ENCODE measurements at regions not wholly inside any gene's neighbourhood (a gene's known extent, or its start where the extent isn't known, plus 50 kb on each side); places are given as distances from the start of the nearest gene placed in this dataset.
"Not testable (repeated sequence)": the region's sequence is repeated elsewhere in the genome, so short reads cannot be mapped to it uniquely, and the experiment has no call there.

DNA sequence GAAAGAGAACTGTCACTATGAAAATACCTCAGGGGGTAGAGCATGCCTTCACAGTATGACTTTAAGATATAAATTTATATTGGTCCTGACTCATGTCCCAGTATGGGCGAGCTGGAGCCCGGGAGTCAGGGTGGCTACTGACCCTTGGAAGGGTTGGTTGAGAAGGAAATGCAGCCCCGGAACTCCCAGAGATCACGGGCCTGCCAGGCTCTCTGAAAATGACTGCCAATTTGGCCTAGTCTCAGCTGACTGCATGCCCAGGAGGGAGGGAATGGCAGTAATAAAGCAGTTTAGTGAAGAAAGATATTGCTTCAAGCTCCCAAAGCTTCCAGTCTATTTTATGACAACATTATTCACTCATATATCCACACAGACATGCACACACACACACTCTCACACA, 299.0 kb downstream of the NR2F2 start:
- no peak for DNase-seq (ENCODE audit: low spot score)
- TF ChIP-seq, protein P1, sequence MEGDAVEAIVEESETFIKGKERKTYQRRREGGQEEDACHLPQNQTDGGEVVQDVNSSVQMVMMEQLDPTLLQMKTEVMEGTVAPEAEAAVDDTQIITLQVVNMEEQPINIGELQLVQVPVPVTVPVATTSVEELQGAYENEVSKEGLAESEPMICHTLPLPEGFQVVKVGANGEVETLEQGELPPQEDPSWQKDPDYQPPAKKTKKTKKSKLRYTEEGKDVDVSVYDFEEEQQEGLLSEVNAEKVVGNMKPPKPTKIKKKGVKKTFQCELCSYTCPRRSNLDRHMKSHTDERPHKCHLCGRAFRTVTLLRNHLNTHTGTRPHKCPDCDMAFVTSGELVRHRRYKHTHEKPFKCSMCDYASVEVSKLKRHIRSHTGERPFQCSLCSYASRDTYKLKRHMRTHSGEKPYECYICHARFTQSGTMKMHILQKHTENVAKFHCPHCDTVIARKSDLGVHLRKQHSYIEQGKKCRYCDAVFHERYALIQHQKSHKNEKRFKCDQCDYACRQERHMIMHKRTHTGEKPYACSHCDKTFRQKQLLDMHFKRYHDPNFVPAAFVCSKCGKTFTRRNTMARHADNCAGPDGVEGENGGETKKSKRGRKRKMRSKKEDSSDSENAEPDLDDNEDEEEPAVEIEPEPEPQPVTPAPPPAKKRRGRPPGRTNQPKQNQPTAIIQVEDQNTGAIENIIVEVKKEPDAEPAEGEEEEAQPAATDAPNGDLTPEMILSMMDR (IDR thresholded peaks at IDR 0.05): no peak
- no peaks in the 10 kb centered on the region for H3K36me3 ChIP-seq
- H3K4me1 ChIP-seq: peaks cover 0 to 22% of the 10 kb centered on the region in 2 donors
- H3K27me3 ChIP-seq: no peaks in the 10 kb centered on the region
- H3K27ac ChIP-seq: peak overlapping the region in 1 of 2 donors; percentile 23
- no peak overlapping the region for H3K4me3 ChIP-seq
- H3K9me3 ChIP-seq: no peaks in the 10 kb centered on the region

DNA sequence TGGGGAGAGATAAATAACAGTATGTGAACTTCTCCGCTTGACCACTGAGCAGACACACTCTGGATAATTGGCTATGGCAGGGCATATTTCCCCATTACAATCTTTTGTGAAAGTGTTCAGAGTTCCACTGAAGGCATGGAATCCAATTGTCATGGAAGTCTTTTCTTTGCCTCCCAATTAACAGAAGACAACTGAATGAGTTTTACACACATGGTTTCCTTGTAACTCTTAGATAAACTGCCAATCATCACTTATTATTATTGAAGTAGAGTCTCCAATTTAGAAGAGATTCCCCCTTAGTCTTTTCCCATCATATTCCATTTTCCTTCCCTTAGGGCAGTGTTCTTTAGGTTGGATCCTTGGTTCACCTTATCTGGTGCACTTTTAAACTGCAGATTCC, 308.3 kb downstream of the NR2F2 start:
- Histone ChIP-seq H3K27me3 (no peaks in the 10 kb centered on the region), H3K4me3 (no peak overlapping the region), H3K27ac (no peak overlapping the region), H3K4me1 (no peaks in the 10 kb centered on the region), H3K9me3 (no peaks in the 10 kb centered on the region), H3K36me3 (no peaks in the 10 kb centered on the region)
- TF ChIP-seq, protein P1 (IDR thresholded peaks at IDR 0.05): no peak
- DNase-seq (ENCODE audit: low spot score): no peak

DNA sequence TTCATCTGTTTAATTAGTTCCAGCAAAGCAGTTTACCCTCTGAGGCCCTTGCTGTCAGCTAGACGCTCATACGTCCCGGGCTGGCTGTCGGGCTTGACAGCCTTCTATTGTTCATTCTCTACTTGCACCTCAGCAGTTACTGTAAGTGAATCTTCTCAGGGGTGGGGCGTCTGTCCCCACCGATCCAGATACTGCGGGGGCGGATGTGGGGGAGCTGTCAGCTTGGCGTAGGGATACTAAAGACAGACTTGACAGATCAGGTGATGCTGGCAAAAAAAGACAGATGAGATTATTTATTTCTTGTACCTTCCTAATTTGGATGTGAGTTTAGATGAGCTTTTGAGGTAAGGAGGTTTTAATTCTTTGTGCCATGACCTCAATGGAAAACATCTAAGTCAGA, 315.3 kb downstream of the NR2F2 start:
- DNase-seq (ENCODE audit: low spot score): no peak
- Histone ChIP-seq H3K27ac (no peak overlapping the region), H3K27me3 (no peaks in the 10 kb centered on the region), H3K4me1 (no peaks in the 10 kb centered on the region), H3K36me3 (no peaks in the 10 kb centered on the region), H3K4me3 (no peak overlapping the region), H3K9me3 (no peaks in the 10 kb centered on the region)
- TF ChIP-seq, protein P1 (IDR thresholded peaks at IDR 0.05): no peak

DNA sequence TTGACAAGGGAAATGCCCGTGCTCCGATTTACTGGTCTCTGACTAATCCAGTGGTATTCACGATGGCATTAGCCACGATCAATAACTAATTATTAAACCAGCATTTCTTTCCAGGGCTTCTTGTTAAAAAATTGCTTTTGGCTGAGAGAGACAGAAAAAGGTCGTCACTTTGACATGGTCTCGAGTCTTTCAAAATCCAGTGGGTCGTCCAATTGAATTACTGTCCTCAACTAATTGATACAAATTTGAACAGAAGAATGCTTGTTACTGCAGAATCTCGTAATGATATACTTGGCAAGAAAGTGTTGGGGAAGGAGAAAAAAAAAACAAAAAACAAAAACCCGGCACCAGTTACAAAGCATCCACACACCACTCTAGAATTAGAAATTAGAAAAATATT, 318.4 kb downstream of the NR2F2 start:
- TF ChIP-seq, protein P1 (IDR thresholded peaks at IDR 0.05): no peak
- no peaks in the 10 kb centered on the region for H3K9me3 ChIP-seq
- H3K4me1 ChIP-seq: no peaks in the 10 kb centered on the region
- no peak for DNase-seq (ENCODE audit: low spot score)
- no peak overlapping the region for H3K27ac ChIP-seq
- H3K36me3 ChIP-seq: no peaks in the 10 kb centered on the region
- no peak overlapping the region for H3K4me3 ChIP-seq
- no peaks in the 10 kb centered on the region for H3K27me3 ChIP-seq

DNA sequence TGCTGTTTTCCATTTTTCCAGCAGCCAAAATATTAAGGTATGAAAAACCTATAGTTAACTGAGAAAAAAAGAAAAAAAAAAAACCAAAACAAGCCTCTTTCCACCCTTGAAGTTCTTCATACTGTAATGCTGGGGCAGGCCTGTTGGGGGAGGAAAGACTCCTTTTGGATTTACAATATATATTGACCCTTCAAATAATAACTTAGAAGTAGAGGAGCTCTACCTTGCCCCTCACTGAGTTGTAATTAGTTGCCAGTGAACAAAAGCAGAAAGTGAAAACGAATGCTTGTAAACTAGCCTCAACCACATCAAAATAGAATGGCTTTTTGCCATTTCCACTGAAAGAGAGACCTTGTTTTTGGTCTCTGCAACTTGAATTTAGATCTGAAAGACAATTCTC, 326.6 kb downstream of the NR2F2 start:
- no peaks in the 10 kb centered on the region for H3K27me3 ChIP-seq
- no peak for DNase-seq (ENCODE audit: low spot score)
- H3K4me1 ChIP-seq: no peaks in the 10 kb centered on the region
- H3K27ac ChIP-seq: no peak overlapping the region
- no peaks in the 10 kb centered on the region for H3K36me3 ChIP-seq
- no peaks in the 10 kb centered on the region for H3K9me3 ChIP-seq
- no peak overlapping the region for H3K4me3 ChIP-seq
- TF ChIP-seq, protein P1 (IDR thresholded peaks at IDR 0.05): no peak

DNA sequence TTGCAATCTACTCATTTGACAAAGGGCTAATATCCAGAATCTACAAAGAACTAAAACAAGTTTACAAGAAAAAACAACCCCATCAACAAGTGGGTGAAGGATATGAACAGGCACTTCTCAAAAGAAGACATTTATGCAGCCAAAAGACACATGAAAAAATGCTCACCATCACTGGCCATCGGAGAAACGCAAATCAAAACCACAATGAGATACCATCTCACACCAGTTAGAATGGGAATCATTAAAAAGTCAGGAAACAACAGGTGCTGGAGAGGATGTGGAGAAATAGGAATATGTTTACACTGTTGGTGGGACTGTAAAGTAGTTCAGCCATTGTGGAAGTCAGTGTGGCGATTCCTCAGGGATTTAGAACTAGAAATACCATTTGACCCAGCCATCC, 336.5 kb downstream of the NR2F2 start:
- not testable (repeated sequence) for H3K4me1 ChIP-seq; H3K9me3 ChIP-seq; H3K36me3 ChIP-seq; H3K27ac ChIP-seq; DNase-seq (ENCODE audit: low spot score); H3K27me3 ChIP-seq; H3K4me3 ChIP-seq
